ENCODE measurements at regions not wholly inside any gene's neighbourhood (a gene's known extent, or its start where the extent isn't known, plus 50 kb on each side); places are given as distances from the start of the nearest gene placed in this dataset.

DNA sequence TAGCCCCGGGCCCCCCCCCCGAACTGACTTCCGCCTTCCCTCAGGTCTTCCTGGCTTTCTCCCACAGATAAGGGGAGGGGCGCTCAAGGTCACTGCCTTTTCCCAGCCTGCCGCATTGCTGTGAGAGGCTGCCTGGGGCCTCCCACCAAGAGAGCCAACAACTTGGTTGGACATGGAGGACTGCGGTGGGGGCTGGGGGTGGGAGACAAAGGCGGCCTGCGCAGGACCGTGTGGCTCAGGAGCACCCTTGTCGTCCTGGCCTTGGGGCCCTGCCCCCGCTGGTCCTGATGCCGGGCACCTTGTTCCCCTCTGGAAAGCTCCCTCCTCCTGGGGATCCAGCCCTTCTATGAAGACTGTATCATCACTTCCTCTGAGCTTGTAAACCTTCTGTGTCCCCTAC is 105.6 kb upstream of the FOXF1 start:
- TF ChIP-seq, protein P1, sequence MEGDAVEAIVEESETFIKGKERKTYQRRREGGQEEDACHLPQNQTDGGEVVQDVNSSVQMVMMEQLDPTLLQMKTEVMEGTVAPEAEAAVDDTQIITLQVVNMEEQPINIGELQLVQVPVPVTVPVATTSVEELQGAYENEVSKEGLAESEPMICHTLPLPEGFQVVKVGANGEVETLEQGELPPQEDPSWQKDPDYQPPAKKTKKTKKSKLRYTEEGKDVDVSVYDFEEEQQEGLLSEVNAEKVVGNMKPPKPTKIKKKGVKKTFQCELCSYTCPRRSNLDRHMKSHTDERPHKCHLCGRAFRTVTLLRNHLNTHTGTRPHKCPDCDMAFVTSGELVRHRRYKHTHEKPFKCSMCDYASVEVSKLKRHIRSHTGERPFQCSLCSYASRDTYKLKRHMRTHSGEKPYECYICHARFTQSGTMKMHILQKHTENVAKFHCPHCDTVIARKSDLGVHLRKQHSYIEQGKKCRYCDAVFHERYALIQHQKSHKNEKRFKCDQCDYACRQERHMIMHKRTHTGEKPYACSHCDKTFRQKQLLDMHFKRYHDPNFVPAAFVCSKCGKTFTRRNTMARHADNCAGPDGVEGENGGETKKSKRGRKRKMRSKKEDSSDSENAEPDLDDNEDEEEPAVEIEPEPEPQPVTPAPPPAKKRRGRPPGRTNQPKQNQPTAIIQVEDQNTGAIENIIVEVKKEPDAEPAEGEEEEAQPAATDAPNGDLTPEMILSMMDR (IDR thresholded peaks at IDR 0.05), result no peak
- TF ChIP-seq EZH2 (IDR thresholded peaks at IDR 0.05) (no peak), EZH2phosphoT487 (IDR thresholded peaks at IDR 0.05) (no peak)
- Histone ChIP-seq H3F3A (ENCODE audit: low read depth) (no peaks in the 10 kb centered on the region), H3K27ac (no peak overlapping the region), H3K9me3 (ENCODE audit: low read depth) (no peaks in the 10 kb centered on the region), H4K20me1 (ENCODE audit: low read depth) (no peaks in the 10 kb centered on the region), H2AFZ (replicated peaks) (no peak overlapping the region), H3K36me3 (no peaks in the 10 kb centered on the region), H3K4me2 (no peak overlapping the region), H3K79me2 (ENCODE audit: low read depth) (no peaks in the 10 kb centered on the region), H3K4me3 (no peak overlapping the region), H3K27me3 (no peaks in the 10 kb centered on the region), H3K4me1 (peaks cover 4% of the 10 kb centered on the region), H3K9ac (no peak overlapping the region)
- H3K27me3 Mint-ChIP-seq (ENCODE audit: insufficient read depth, low read depth), result peaks cover 12% of the 10 kb centered on the region
- peak overlapping the region; percentile 68 for H3K4me3 Mint-ChIP-seq
- H3K9me3 Mint-ChIP-seq, result no peaks in the 10 kb centered on the region
- no peak overlapping the region for H3K27ac Mint-ChIP-seq
- no peak for DNase-seq (ENCODE audit: low spot score)
- peaks cover 13% of the 10 kb centered on the region for H3K4me1 Mint-ChIP-seq
- H3K36me3 Mint-ChIP-seq, result no peaks in the 10 kb centered on the region

DNA sequence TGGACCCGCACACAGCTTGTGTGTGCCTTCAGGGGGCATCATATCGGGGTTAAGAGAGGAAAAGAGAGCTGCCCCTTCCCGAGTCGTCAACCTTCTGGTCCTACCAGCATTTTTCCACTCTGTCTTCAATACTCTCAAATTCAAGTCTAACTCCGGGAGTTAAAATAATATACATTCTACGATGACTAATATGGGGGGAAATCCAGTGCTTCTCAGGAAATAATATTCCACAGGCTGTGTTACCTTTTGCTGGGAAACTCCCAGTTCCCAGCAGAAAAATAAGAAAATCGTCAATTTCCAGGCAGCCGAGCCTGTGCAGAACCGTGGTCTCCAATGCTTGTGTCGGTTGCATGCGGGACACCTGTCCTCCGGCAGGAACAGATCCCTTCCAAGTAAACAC is 105.0 kb upstream of the FOXF1 start:
- Mint-ChIP-seq H3K4me3 (peak overlapping the region; percentile 68), H3K36me3 (no peaks in the 10 kb centered on the region), H3K27me3 (ENCODE audit: insufficient read depth, low read depth) (peaks cover 12% of the 10 kb centered on the region), H3K4me1 (peaks cover 20% of the 10 kb centered on the region), H3K9me3 (peaks cover 1% of the 10 kb centered on the region), H3K27ac (no peak overlapping the region)
- no peak overlapping the region for H3K4me3 ChIP-seq
- H3K36me3 ChIP-seq, result no peaks in the 10 kb centered on the region
- H3F3A ChIP-seq (ENCODE audit: low read depth), result peaks cover 2% of the 10 kb centered on the region
- H3K27ac ChIP-seq, result no peak overlapping the region
- no peak for DNase-seq (ENCODE audit: low spot score)
- TF ChIP-seq EZH2phosphoT487 (IDR thresholded peaks at IDR 0.05) (no peak), EZH2 (IDR thresholded peaks at IDR 0.05) (no peak)
- TF ChIP-seq, protein P1 (IDR thresholded peaks at IDR 0.05), result no peak
- no peak overlapping the region for H2AFZ ChIP-seq (replicated peaks)
- no peaks in the 10 kb centered on the region for H3K79me2 ChIP-seq (ENCODE audit: low read depth)
- no peak overlapping the region for H3K4me2 ChIP-seq
- H3K9me3 ChIP-seq (ENCODE audit: low read depth), result no peaks in the 10 kb centered on the region
- H3K9ac ChIP-seq, result no peak overlapping the region
- H4K20me1 ChIP-seq (ENCODE audit: low read depth), result no peaks in the 10 kb centered on the region
- peaks cover 11% of the 10 kb centered on the region for H3K4me1 ChIP-seq
- H3K27me3 ChIP-seq, result no peaks in the 10 kb centered on the region

DNA sequence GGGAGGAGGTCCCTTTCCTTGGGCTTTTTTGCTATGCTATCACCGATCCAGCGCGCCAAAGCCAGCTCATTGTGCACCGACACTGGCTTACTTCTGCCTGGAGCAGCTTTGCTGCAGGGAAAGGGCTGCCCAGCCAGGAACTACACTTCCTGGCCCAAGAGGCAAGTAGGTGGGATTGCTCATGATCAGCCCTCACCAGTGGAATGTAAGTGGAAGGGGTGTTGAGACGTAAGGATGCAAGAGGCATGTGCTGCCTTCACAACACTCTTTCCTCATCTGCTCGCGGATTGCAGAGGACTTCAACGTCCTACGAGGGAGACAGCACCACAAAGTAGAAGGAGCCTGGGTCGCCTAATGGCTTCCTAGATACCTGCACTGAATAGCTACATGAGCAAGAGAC is 104.3 kb upstream of the FOXF1 start:
- H3K4me1 Mint-ChIP-seq, result peaks cover 22% of the 10 kb centered on the region
- peaks cover 5% of the 10 kb centered on the region for H3K9me3 Mint-ChIP-seq
- no peaks in the 10 kb centered on the region for H4K20me1 ChIP-seq (ENCODE audit: low read depth)
- no peaks in the 10 kb centered on the region for H3K79me2 ChIP-seq (ENCODE audit: low read depth)
- no peak overlapping the region for H2AFZ ChIP-seq (replicated peaks)
- no peak for TF ChIP-seq EZH2phosphoT487 (IDR thresholded peaks at IDR 0.05)
- TF ChIP-seq, protein P1 (IDR thresholded peaks at IDR 0.05), result no peak
- no peak for TF ChIP-seq EZH2 (IDR thresholded peaks at IDR 0.05)
- no peak overlapping the region for H3K27ac Mint-ChIP-seq
- no peak for DNase-seq (ENCODE audit: low spot score)
- H3K36me3 Mint-ChIP-seq, result no peaks in the 10 kb centered on the region
- no peak overlapping the region for H3K4me3 ChIP-seq
- H3K4me2 ChIP-seq, result no peak overlapping the region
- no peaks in the 10 kb centered on the region for H3K36me3 ChIP-seq
- no peak overlapping the region for H3K9ac ChIP-seq
- H3F3A ChIP-seq (ENCODE audit: low read depth), result peaks cover 3% of the 10 kb centered on the region
- no peaks in the 10 kb centered on the region for H3K9me3 ChIP-seq (ENCODE audit: low read depth)
- H3K4me1 ChIP-seq, result peaks cover 13% of the 10 kb centered on the region
- H3K27ac ChIP-seq, result no peak overlapping the region
- no peak overlapping the region for H3K4me3 Mint-ChIP-seq
- peaks cover 15% of the 10 kb centered on the region for H3K27me3 Mint-ChIP-seq (ENCODE audit: insufficient read depth, low read depth)
- no peaks in the 10 kb centered on the region for H3K27me3 ChIP-seq

All from neural progenitor cell (in vitro differentiated cells).